ENCODE measurements at regions not wholly inside any gene's neighbourhood (a gene's known extent, or its start where the extent isn't known, plus 50 kb on each side); places are given as distances from the start of the nearest gene placed in this dataset.

DNA sequence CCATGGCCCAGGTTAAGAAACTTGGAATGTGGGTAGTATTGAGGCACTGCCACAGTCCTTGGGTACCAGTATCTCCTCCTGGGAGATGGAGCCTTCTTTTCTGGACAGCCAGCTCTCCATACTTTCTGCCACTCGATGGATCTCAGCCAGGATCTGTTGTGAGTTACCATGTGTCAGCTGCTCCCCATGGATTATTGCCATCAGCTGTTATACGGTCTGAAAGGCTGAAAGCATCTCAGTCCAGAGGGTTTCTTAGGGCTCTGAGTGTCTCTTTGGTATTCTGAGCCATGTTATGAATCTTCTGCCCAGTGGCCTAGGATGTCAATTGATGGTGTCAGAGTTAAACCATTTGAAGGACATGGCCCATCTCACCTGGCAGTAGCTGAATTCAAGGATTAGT is 197.5 kb downstream of the C7orf25 start:
- TF ChIP-seq POLR2AphosphoS5 (IDR thresholded peaks at IDR 0.05; ENCODE audit: low read depth, low read length) (no peak), POLR2A (IDR thresholded peaks at IDR 0.05; ENCODE audit: low read depth, low read length) (no peak), SPI1 (IDR thresholded peaks at IDR 0.05; ENCODE audit: low read depth, low read length) (no peak), TAF1 (IDR thresholded peaks at IDR 0.05; ENCODE audit: low read depth, low read length) (no peak)
